ENCODE measurements at regions not wholly inside any gene's neighbourhood (a gene's known extent, or its start where the extent isn't known, plus 50 kb on each side); places are given as distances from the start of the nearest gene placed in this dataset.
"Not testable (repeated sequence)": the region's sequence is repeated elsewhere in the genome, so short reads cannot be mapped to it uniquely, and the experiment has no call there.

DNA sequence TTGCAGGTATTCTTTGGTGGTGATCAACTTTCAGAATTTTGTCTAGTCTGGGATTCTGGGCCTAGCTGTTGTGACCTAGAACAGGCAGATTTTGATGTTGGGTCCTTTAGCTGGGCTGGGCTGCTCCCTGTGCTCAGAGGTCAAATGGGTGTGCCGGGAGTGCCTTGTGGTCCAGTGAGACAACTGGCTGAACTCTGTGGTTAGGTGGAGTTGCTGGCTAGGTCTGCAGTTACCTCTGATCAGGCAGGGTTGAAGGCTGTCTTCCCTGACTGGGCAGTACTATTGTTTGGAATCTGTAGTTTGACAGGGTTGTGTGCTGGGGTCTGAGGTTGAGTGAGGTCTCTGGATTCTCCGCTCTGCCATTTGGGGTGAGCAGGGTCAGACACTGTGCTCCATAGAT lies 599.3 kb downstream of the RAPGEF2 start:
- Histone ChIP-seq H3K36me3 (no peaks in the 10 kb centered on the region), H3K9me3 (peaks cover 0 to 8% (median 0%) of the 10 kb centered on the region in 4 donors), H3K4me1 (no peaks in the 10 kb centered on the region), H3K27ac (no peak overlapping the region), H3K4me3 (no peak overlapping the region), H3K27me3 (no peaks in the 10 kb centered on the region)
- DNase-seq (ENCODE audit: low spot score in 2 of 2): no peak
- 50 to 94% methylated on average over 2 of the region's 2 CpGs for WGBS, 2 donors
- TF ChIP-seq POLR2A (IDR thresholded peaks at IDR 0.05): no peak
- TF ChIP-seq EP300 (IDR thresholded peaks at IDR 0.05): no peak
- TF ChIP-seq, protein P1, sequence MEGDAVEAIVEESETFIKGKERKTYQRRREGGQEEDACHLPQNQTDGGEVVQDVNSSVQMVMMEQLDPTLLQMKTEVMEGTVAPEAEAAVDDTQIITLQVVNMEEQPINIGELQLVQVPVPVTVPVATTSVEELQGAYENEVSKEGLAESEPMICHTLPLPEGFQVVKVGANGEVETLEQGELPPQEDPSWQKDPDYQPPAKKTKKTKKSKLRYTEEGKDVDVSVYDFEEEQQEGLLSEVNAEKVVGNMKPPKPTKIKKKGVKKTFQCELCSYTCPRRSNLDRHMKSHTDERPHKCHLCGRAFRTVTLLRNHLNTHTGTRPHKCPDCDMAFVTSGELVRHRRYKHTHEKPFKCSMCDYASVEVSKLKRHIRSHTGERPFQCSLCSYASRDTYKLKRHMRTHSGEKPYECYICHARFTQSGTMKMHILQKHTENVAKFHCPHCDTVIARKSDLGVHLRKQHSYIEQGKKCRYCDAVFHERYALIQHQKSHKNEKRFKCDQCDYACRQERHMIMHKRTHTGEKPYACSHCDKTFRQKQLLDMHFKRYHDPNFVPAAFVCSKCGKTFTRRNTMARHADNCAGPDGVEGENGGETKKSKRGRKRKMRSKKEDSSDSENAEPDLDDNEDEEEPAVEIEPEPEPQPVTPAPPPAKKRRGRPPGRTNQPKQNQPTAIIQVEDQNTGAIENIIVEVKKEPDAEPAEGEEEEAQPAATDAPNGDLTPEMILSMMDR (IDR thresholded peaks at IDR 0.05): no peak

DNA sequence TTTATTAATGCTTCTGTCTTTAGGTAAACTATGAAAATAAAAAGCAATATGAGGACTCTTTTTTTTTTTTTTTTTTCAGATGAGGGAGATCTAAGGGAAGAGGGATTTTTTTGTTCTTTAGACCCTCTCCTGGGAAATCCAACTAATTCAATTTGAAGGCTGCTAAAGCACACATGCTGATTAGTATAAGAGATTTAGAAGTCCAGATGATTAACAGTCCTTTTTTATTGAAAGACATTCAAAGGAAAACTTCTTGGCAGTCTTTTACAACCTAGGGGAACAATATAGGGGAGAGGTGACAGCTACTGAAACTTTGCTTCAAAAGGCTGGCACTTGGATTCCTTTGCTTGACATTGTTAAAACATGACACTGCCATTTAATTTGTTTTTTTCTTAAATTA lies 602.5 kb downstream of the RAPGEF2 start:
- DNase-seq (ENCODE audit: low spot score in 2 of 2): no peak

DNA sequence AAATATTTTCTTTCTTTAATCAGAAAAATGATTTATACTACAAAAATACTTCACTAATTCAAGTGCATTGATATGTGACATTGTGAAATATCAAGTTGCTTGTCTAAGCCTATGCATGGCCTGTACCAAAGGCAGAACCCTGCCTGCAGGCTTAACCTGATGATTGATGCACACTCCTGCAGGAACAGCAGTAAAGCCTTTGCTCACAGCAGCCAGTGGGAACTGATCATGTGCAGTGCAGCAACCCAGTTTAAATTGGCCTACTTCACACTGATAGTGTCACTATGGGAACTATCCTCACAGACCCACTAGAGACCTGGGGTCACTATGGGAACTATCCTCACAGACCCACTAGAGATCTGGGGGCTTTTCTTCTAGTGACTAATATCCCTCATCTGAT lies 603.8 kb downstream of the RAPGEF2 start:
- Histone ChIP-seq H3K4me3 (no peak overlapping the region), H3K36me3 (no peaks in the 10 kb centered on the region), H3K27me3 (no peaks in the 10 kb centered on the region), H3K9me3 (peaks cover 0 to 8% (median 0%) of the 10 kb centered on the region in 4 donors), H3K4me1 (no peaks in the 10 kb centered on the region), H3K27ac (no peak overlapping the region)
- TF ChIP-seq EP300 (IDR thresholded peaks at IDR 0.05): no peak
- no peak for DNase-seq (ENCODE audit: low spot score in 2 of 2)

More for the DNA sequence above, 602.5 kb downstream of the RAPGEF2 start:
- Histone ChIP-seq H3K36me3 (no peaks in the 10 kb centered on the region), H3K9me3 (peaks cover 0 to 8% (median 0%) of the 10 kb centered on the region in 4 donors), H3K27me3 (no peaks in the 10 kb centered on the region), H3K4me3 (no peak overlapping the region), H3K4me1 (no peaks in the 10 kb centered on the region), H3K27ac (no peak overlapping the region)
- TF ChIP-seq EP300 (IDR thresholded peaks at IDR 0.05) (no peak), POLR2A (IDR thresholded peaks at IDR 0.05) (no peak)
- TF ChIP-seq, protein P1 (IDR thresholded peaks at IDR 0.05): no peak

DNA sequence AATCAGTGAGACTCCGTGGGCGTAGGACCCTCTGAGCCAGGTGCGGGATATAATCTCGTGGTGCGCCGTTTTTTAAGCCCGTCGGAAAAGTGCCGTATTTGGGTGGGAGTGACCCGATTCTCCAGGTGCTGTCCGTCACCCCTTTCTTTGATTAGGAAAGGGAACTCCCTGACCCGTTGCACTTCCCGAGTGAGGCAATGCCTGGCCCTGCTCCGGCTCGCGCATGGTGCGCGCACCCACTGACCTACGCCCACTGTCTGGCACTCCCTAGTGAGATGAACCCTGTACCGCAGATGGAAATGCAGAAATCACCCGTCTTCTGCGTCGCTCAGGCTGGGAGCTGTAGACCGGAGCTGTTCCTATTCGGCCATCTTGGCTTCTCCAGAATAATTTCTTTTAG lies 612.3 kb downstream of the RAPGEF2 start:
- 90 to 91% methylated on average over 13 to 25 of the region's 25 CpGs for WGBS, 2 donors
- H3K27ac ChIP-seq; H3K4me1 ChIP-seq; DNase-seq (ENCODE audit: low spot score in 2 of 2); H3K27me3 ChIP-seq; H3K9me3 ChIP-seq; H3K36me3 ChIP-seq; H3K4me3 ChIP-seq: not testable (repeated sequence)

DNA sequence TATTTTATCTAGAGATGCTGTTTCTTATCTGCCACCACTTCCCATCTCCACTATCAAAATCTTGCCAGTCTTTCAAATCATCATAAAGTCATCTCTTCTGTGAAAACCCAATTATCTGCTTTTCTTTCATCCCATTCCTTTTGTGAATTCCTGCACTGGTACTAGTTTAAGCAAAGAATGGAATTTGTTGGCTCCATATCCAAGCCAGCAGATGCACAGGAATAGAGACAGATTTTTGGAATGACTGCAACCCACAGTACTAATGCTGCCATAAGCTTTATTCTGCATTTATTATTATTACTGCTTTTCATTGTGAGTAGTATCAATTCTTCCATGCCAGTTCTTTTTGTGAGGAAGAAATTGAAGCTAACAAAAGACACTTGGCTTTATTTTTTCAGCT lies 616.7 kb downstream of the RAPGEF2 start:
- H3K27ac ChIP-seq: no peak overlapping the region
- H3K9me3 ChIP-seq: peaks cover 0 to 3% (median 0%) of the 10 kb centered on the region in 4 donors
- H3K27me3 ChIP-seq: no peaks in the 10 kb centered on the region
- no peak for DNase-seq (ENCODE audit: low spot score in 2 of 2)
- TF ChIP-seq, protein P1 (IDR thresholded peaks at IDR 0.05): no peak
- TF ChIP-seq EP300 (IDR thresholded peaks at IDR 0.05) (no peak), POLR2A (IDR thresholded peaks at IDR 0.05) (no peak)
- H3K4me1 ChIP-seq: no peaks in the 10 kb centered on the region
- H3K36me3 ChIP-seq: no peaks in the 10 kb centered on the region
- H3K4me3 ChIP-seq: no peak overlapping the region

DNA sequence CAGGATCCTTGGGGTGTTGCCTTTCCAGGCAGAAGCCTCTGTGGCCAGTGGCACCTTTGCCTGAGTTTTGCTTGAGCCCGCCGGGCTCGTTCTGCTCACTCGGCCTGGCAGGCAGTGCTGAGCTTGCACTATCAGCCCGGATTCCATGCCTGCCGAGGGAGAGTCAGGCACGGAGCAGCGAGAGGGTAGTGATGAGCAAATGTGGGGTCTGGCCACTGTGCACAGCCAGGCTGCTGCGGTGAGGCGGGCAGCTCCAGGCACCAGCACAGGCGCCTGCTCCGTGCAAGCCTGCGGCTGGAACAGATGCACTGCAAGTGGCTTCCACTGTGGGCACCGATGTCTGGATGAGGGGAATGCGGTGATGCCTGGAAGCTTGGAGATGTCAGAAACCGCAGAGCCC lies 619.2 kb downstream of the RAPGEF2 start:
- Histone ChIP-seq H3K9me3 (peaks cover 0 to 3% (median 0%) of the 10 kb centered on the region in 4 donors), H3K4me3 (no peak overlapping the region), H3K4me1 (no peaks in the 10 kb centered on the region), H3K27me3 (no peaks in the 10 kb centered on the region), H3K27ac (no peak overlapping the region), H3K36me3 (no peaks in the 10 kb centered on the region)
- TF ChIP-seq, protein P1 (IDR thresholded peaks at IDR 0.05): no peak
- TF ChIP-seq EP300 (IDR thresholded peaks at IDR 0.05) (no peak), POLR2A (IDR thresholded peaks at IDR 0.05) (no peak)
- WGBS, 2 donors: 87 to 93% methylated on average over 14 to 16 of the region's 16 CpGs
- no peak for DNase-seq (ENCODE audit: low spot score in 2 of 2)
